Progenitor cell of endocrine pancreas (in vitro differentiated cells): ENCODE measurements at regions not wholly inside any gene's neighbourhood (a gene's known extent, or its start where the extent isn't known, plus 50 kb on each side); places are given as distances from the start of the nearest gene placed in this dataset.

Experiments used
- DNase-seq: peaks from one replicate; pipeline ENCODE4 v3.0.0; 2021; ENCODE audit warnings: low spot score; ENCODE audit not compliant: unreplicated experiment
- H3K27ac Mint-ChIP-seq: 2 replicates; pipeline ENCODE4 v1.8.0; 2021; ENCODE audit warnings: mild to moderate bottlenecking, moderate library complexity, mixed read lengths
- H3K27me3 Mint-ChIP-seq: 2 replicates; pipeline ENCODE4 v1.8.0; 2021; ENCODE audit warnings: mixed read lengths
- H3K36me3 Mint-ChIP-seq: 2 replicates; pipeline ENCODE4 v1.8.0; 2022; ENCODE audit warnings: mixed read lengths; ENCODE audit not compliant: insufficient read depth
- H3K4me1 Mint-ChIP-seq: 2 replicates; pipeline ENCODE4 v1.8.0; 2021; ENCODE audit warnings: low read depth, mixed read lengths
- H3K4me3 Mint-ChIP-seq: 2 replicates; pipeline ENCODE4 v1.8.0; 2021; ENCODE audit warnings: low read depth, mild to moderate bottlenecking, moderate library complexity, mixed read lengths
- H3K9me3 Mint-ChIP-seq: 2 replicates; pipeline ENCODE4 v1.8.0; 2021; ENCODE audit warnings: low read depth, mixed read lengths
- CTCF ChIP-seq: fragments of 200-600 bp; sonication (generic); IDR thresholded peaks from one replicate; pipeline ENCODE4 v1.5.0; 2021; ENCODE audit warnings: antibody characterized with exemption, mild to moderate bottlenecking; ENCODE audit not compliant: unreplicated experiment

GRCh38 chr4:130416228-130416627, 1320.3 kb downstream of the C4orf33 start:
- no peak for DNase-seq
- Mint-ChIP-seq H3K4me3 (no peak overlapping the region), H3K4me1 (no peaks in the 10 kb centered on the region), H3K27me3 (no peaks in the 10 kb centered on the region), H3K27ac (no peak overlapping the region), H3K36me3 (no peaks in the 10 kb centered on the region), H3K9me3 (peaks cover 3% of the 10 kb centered on the region)
- no peak for TF ChIP-seq CTCF

GRCh38 chr4:130419211-130419975, 1323.4 kb downstream of the C4orf33 start:
- H3K27me3 Mint-ChIP-seq = no peaks in the 10 kb centered on the region
- no peak for TF ChIP-seq CTCF
- H3K36me3 Mint-ChIP-seq = no peaks in the 10 kb centered on the region
- no peak overlapping the region for H3K4me3 Mint-ChIP-seq
- no peak for DNase-seq
- no peaks in the 10 kb centered on the region for H3K4me1 Mint-ChIP-seq
- no peaks in the 10 kb centered on the region for H3K9me3 Mint-ChIP-seq
- no peak overlapping the region for H3K27ac Mint-ChIP-seq

GRCh38 chr4:130422261-130422660, 1326.3 kb downstream of the C4orf33 start:
- Mint-ChIP-seq H3K4me3 (no peak overlapping the region), H3K27me3 (no peaks in the 10 kb centered on the region), H3K27ac (no peak overlapping the region), H3K4me1 (no peaks in the 10 kb centered on the region), H3K36me3 (no peaks in the 10 kb centered on the region), H3K9me3 (no peaks in the 10 kb centered on the region)
- TF ChIP-seq CTCF = no peak
- no peak for DNase-seq

GRCh38 chr4:130424211-130424610, 1328.3 kb downstream of the C4orf33 start:
- Mint-ChIP-seq H3K27me3 (no peaks in the 10 kb centered on the region), H3K4me3 (no peak overlapping the region), H3K27ac (no peak overlapping the region), H3K9me3 (no peaks in the 10 kb centered on the region), H3K36me3 (no peaks in the 10 kb centered on the region), H3K4me1 (no peaks in the 10 kb centered on the region)
- no peak for TF ChIP-seq CTCF
- DNase-seq = no peak

- no peak for DNase-seq
- H3K27me3 Mint-ChIP-seq = no peaks in the 10 kb centered on the region
- H3K4me1 Mint-ChIP-seq = peaks cover 3% of the 10 kb centered on the region
- no peak overlapping the region for H3K4me3 Mint-ChIP-seq
- H3K36me3 Mint-ChIP-seq = no peaks in the 10 kb centered on the region
- no peak overlapping the region for H3K27ac Mint-ChIP-seq
- no peak for TF ChIP-seq CTCF
- H3K9me3 Mint-ChIP-seq = peaks cover 5% of the 10 kb centered on the region
Observed at GRCh38 chr4:130432289-130432688, 1336.3 kb downstream of the C4orf33 start.
